Effector memory CD8-positive, alpha-beta T cell (primary cell): ENCODE measurements at regions not wholly inside any gene's neighbourhood (a gene's known extent, or its start where the extent isn't known, plus 50 kb on each side); places are given as distances from the start of the nearest gene placed in this dataset.
A peak's percentile ranks its signal among the peaks of the same experiment; 100 is the strongest.

Experiments used
- ATAC-seq: fragments of 150-1000 bp; cut with Tn5 transposase; replicated peaks from 2 replicates; pipeline ENCODE4 v1.10.0; 2021; ENCODE audit warnings: mild to moderate bottlenecking, moderate library complexity
- DNase-seq, 3 experiments: peaks; one replicate each; pipeline ENCODE4 v3.0.0; 2021
- H3K27ac Mint-ChIP-seq, 2 donors: one replicate each; pipeline ENCODE4 v1.8.0; 2022; ENCODE audit warnings: mild to moderate bottlenecking in 2 of 2, mixed read lengths in 2 of 2, moderate library complexity in 2 of 2
- H3K27me3 Mint-ChIP-seq, 2 donors: one replicate each; pipeline ENCODE4 v1.8.0; 2022; ENCODE audit warnings: mixed read lengths in 2 of 2
- H3K36me3 Mint-ChIP-seq: one replicate; pipeline ENCODE4 v1.8.0; 2022; ENCODE audit warnings: mild to moderate bottlenecking, moderate library complexity, mixed read lengths; ENCODE audit not compliant: insufficient read depth
- H3K4me1 Mint-ChIP-seq, 2 donors: one replicate each; pipeline ENCODE4 v1.8.0; 2022; ENCODE audit warnings: low read depth in 2 of 2, mixed read lengths in 2 of 2
- H3K4me3 Mint-ChIP-seq, 2 donors: one replicate each; pipeline ENCODE4 v1.8.0; 2022; ENCODE audit warnings: mild to moderate bottlenecking in 2 of 2, mixed read lengths in 2 of 2, moderate library complexity in 2 of 2
- H3K9me3 Mint-ChIP-seq, 2 donors: one replicate each; pipeline ENCODE4 v1.8.0; 2022; ENCODE audit warnings: mixed read lengths in 2 of 2

- no peaks in the 10 kb centered on the region for H3K4me1 Mint-ChIP-seq
- no peak for DNase-seq
- H3K36me3 Mint-ChIP-seq, result peaks cover 5% of the 10 kb centered on the region
- H3K4me3 Mint-ChIP-seq, result no peak overlapping the region
- H3K27ac Mint-ChIP-seq, result no peak overlapping the region
- H3K9me3 Mint-ChIP-seq, result peaks cover under 1 to 8% of the 10 kb centered on the region in 2 donors
- no peak for ATAC-seq
- H3K27me3 Mint-ChIP-seq, result peaks cover 0 to 6% of the 10 kb centered on the region in 2 donors
Observed at GRCh38 chr7:45990276-45990675, 69.2 kb upstream of the IGFBP3 start.

- H3K27ac Mint-ChIP-seq, result no peak overlapping the region
- no peak for ATAC-seq
- H3K4me1 Mint-ChIP-seq, result peaks cover 0 to 3% of the 10 kb centered on the region in 2 donors
- H3K36me3 Mint-ChIP-seq, result peaks cover 5% of the 10 kb centered on the region
- H3K4me3 Mint-ChIP-seq, result no peak overlapping the region
- peaks cover 0 to 4% of the 10 kb centered on the region in 2 donors for H3K9me3 Mint-ChIP-seq
- DNase-seq, result no peak
- peaks cover 0 to 6% of the 10 kb centered on the region in 2 donors for H3K27me3 Mint-ChIP-seq
Observed at GRCh38 chr7:45988405-45989057, 67.5 kb upstream of the IGFBP3 start.

- DNase-seq (no peak), ATAC-seq (no peak)
- H3K4me1 Mint-ChIP-seq, result peaks cover 0 to 3% of the 10 kb centered on the region in 2 donors
- H3K9me3 Mint-ChIP-seq, result peaks cover 0 to 2% of the 10 kb centered on the region in 2 donors
- no peak overlapping the region for H3K27ac Mint-ChIP-seq
- H3K27me3 Mint-ChIP-seq, result peaks cover 0 to 6% of the 10 kb centered on the region in 2 donors
- H3K36me3 Mint-ChIP-seq, result peaks cover 5% of the 10 kb centered on the region
- H3K4me3 Mint-ChIP-seq, result no peak overlapping the region
Observed at GRCh38 chr7:45987521-45988290, 66.6 kb upstream of the IGFBP3 start.

- no peak for ATAC-seq
- peaks cover 0 to 6% of the 10 kb centered on the region in 2 donors for H3K27me3 Mint-ChIP-seq
Observed at GRCh38 chr7:45986355-45987298, 65.6 kb upstream of the IGFBP3 start.

GRCh38 chr7:45985902-45986301 lies 64.8 kb upstream of the IGFBP3 start:
- DNase-seq (no peak), ATAC-seq (peak; percentile 19)
- Mint-ChIP-seq H3K36me3 (peaks cover 5% of the 10 kb centered on the region), H3K27me3 (peaks cover 0 to 6% of the 10 kb centered on the region in 2 donors), H3K27ac (no peak overlapping the region), H3K4me3 (no peak overlapping the region), H3K9me3 (peaks cover 0 to 2% of the 10 kb centered on the region in 2 donors), H3K4me1 (peaks cover 0 to 3% of the 10 kb centered on the region in 2 donors)

More at GRCh38 chr7:45986355-45987298, 65.6 kb upstream of the IGFBP3 start:
- Mint-ChIP-seq H3K4me3 (no peak overlapping the region), H3K36me3 (peaks cover 5% of the 10 kb centered on the region), H3K9me3 (peaks cover 0 to 2% of the 10 kb centered on the region in 2 donors), H3K27ac (no peak overlapping the region), H3K4me1 (peaks cover 0 to 3% of the 10 kb centered on the region in 2 donors)
- DNase-seq, result no peak

- no peak overlapping the region for H3K4me3 Mint-ChIP-seq
- peaks cover 0 to 6% of the 10 kb centered on the region in 2 donors for H3K27me3 Mint-ChIP-seq
- DNase-seq (no peak), ATAC-seq (no peak)
- H3K27ac Mint-ChIP-seq, result no peak overlapping the region
- H3K9me3 Mint-ChIP-seq, result peaks cover 0 to 2% of the 10 kb centered on the region in 2 donors
- peaks cover 0 to 3% of the 10 kb centered on the region in 2 donors for H3K4me1 Mint-ChIP-seq
- peaks cover 5% of the 10 kb centered on the region for H3K36me3 Mint-ChIP-seq
Observed at GRCh38 chr7:45984386-45985295, 63.6 kb upstream of the IGFBP3 start.

GRCh38 chr7:45983720-45984255 lies 62.7 kb upstream of the IGFBP3 start:
- peaks cover 0 to 3% of the 10 kb centered on the region in 2 donors for H3K4me1 Mint-ChIP-seq
- peaks cover 0 to 2% of the 10 kb centered on the region in 2 donors for H3K9me3 Mint-ChIP-seq

GRCh38 chr7:45982907-45983719 lies 62.0 kb upstream of the IGFBP3 start:
- H3K27me3 Mint-ChIP-seq, result peaks cover 0 to 6% of the 10 kb centered on the region in 2 donors
- DNase-seq (no peak), ATAC-seq (no peak)
- no peak overlapping the region for H3K4me3 Mint-ChIP-seq
- H3K9me3 Mint-ChIP-seq, result peaks cover 0 to 2% of the 10 kb centered on the region in 2 donors
- H3K36me3 Mint-ChIP-seq, result no peaks in the 10 kb centered on the region
- H3K4me1 Mint-ChIP-seq, result peaks cover 0 to 3% of the 10 kb centered on the region in 2 donors
- no peak overlapping the region for H3K27ac Mint-ChIP-seq

More at GRCh38 chr7:45983720-45984255, 62.7 kb upstream of the IGFBP3 start:
- no peak overlapping the region for H3K27ac Mint-ChIP-seq
- DNase-seq, result no peak
- H3K27me3 Mint-ChIP-seq, result peaks cover 0 to 6% of the 10 kb centered on the region in 2 donors
- H3K36me3 Mint-ChIP-seq, result peaks cover 4% of the 10 kb centered on the region
- no peak overlapping the region for H3K4me3 Mint-ChIP-seq
- ATAC-seq, result no peak

GRCh38 chr7:45982132-45982531 lies 61.1 kb upstream of the IGFBP3 start:
- ATAC-seq (no peak), DNase-seq (no peak)
- Mint-ChIP-seq H3K27ac (no peak overlapping the region), H3K9me3 (peaks cover 0 to 2% of the 10 kb centered on the region in 2 donors), H3K4me1 (peaks cover 0 to 3% of the 10 kb centered on the region in 2 donors), H3K36me3 (no peaks in the 10 kb centered on the region), H3K27me3 (peaks cover 0 to 6% of the 10 kb centered on the region in 2 donors), H3K4me3 (no peak overlapping the region)

- no peak for DNase-seq
- ATAC-seq, result no peak
- Mint-ChIP-seq H3K4me1 (peaks cover 0 to 3% of the 10 kb centered on the region in 2 donors), H3K4me3 (no peak overlapping the region), H3K36me3 (no peaks in the 10 kb centered on the region), H3K9me3 (peaks cover 0 to under 1% of the 10 kb centered on the region in 2 donors), H3K27me3 (no peaks in the 10 kb centered on the region), H3K27ac (no peak overlapping the region)
Observed at GRCh38 chr7:45980973-45981372, 59.9 kb upstream of the IGFBP3 start.

- Mint-ChIP-seq H3K9me3 (peaks cover 2 to 6% of the 10 kb centered on the region in 2 donors), H3K36me3 (no peaks in the 10 kb centered on the region), H3K4me1 (peaks cover 0 to 3% of the 10 kb centered on the region in 2 donors), H3K27me3 (no peaks in the 10 kb centered on the region), H3K4me3 (no peak overlapping the region), H3K27ac (no peak overlapping the region)
- ATAC-seq (no peak), DNase-seq (no peak)
Observed at GRCh38 chr7:45980181-45980905, 59.3 kb upstream of the IGFBP3 start.
